ENCODE measurements at regions not wholly inside any gene's neighbourhood (a gene's known extent, or its start where the extent isn't known, plus 50 kb on each side); places are given as distances from the start of the nearest gene placed in this dataset.

- H3K4me1 Mint-ChIP-seq (ENCODE audit: low read depth) = peaks cover 17% of the 10 kb centered on the region
- ChIA-PET POLR2A (no interaction called here), CTCF (interaction anchor here (0.7 to 4.0 kb wide), 17 partner anchors 8 to 386 kb away, joined by 3 to 26 read pairs (median 4); no protein-coding TSS in a partner anchor)
- ATAC-seq (no peak), DNase-seq (no peak)
- H3K36me3 Mint-ChIP-seq (ENCODE audit: low read depth) = no peaks in the 10 kb centered on the region
- intact Hi-C loops (cut with micrococcal nuclease) = loop anchor here (10.0 kb wide), 1 partner anchor 154 kb away; no protein-coding TSS in a partner anchor
- H3K4me3 Mint-ChIP-seq = no peak overlapping the region
- no peak overlapping the region for H3K27ac Mint-ChIP-seq
- no peaks in the 10 kb centered on the region for H3K9me3 Mint-ChIP-seq
- TF ChIP-seq CTCF (IDR thresholded peaks at IDR 0.05) = no peak
- peaks cover 74% of the 10 kb centered on the region for H3K27me3 Mint-ChIP-seq
These were observed 76.7 kb upstream of the EN2 start for GRCh38 chr7:155380976-155381851.

DNA sequence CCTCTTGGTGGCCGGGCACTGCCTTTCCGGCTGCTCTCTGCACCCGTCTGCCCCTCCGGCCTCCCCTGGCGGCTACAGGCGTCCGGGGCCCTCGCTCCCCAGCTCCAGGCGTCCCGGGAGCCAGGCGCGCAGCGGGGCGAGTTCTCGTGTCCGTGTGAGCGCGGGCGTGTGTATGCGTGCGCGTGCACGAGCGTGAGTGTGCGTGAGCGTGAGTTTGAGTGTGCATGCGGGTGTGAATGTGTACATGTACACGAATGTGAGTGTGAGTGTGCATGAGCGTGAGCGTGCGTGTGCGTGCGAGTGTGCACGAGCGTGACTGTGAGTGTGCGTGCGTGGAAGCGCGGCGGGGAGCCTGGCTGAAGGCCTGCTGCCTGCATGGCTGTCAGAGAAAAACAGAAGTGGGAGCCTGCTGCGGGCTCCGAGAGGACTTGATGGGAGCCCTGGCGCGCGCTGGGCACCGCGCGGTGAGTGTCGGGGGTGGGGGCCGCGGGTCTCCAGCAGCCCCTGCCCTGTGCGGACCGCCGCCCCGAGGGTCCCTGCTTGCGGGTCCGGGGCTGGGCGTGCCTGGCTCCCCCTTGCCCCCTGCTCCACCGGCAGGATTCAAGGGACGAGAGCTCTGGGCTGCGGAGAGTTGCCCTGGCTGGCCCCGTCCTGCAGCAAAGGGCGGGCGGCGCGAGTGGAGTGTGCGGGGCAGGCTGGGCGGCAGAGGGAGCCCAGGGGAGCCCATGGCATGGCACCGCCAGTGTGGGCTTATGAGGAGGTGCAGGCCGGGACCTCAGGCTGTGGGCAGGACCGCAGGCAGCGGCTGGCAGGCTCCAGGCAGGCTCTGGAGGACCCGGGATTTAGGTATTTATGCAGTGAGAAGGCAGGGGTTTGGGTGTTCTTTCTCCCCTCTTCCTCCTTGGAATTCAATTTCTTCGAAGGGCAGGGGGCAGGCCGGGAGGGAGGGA is 75.8 kb upstream of the EN2 start:
- no peaks in the 10 kb centered on the region for H3K9me3 Mint-ChIP-seq
- DNase-seq = no peak
- no peak for ATAC-seq
- ChIA-PET POLR2A (no interaction called here), CTCF (interaction anchor here (1.3 to 4.0 kb wide), 2 partner anchors 65 to 151 kb away, joined by 4 to 26 read pairs; no protein-coding TSS in a partner anchor)
- intact Hi-C loops (cut with micrococcal nuclease) = loop anchor here (10.0 kb wide), 1 partner anchor 153 kb away; no protein-coding TSS in a partner anchor
- no peaks in the 10 kb centered on the region for H3K36me3 Mint-ChIP-seq (ENCODE audit: low read depth)
- H3K27me3 Mint-ChIP-seq = peaks cover 73% of the 10 kb centered on the region
- TF ChIP-seq CTCF (IDR thresholded peaks at IDR 0.05) = no peak
- peaks cover 17% of the 10 kb centered on the region for H3K4me1 Mint-ChIP-seq (ENCODE audit: low read depth)
- no peak overlapping the region for H3K27ac Mint-ChIP-seq
- H3K4me3 Mint-ChIP-seq = no peak overlapping the region

DNA sequence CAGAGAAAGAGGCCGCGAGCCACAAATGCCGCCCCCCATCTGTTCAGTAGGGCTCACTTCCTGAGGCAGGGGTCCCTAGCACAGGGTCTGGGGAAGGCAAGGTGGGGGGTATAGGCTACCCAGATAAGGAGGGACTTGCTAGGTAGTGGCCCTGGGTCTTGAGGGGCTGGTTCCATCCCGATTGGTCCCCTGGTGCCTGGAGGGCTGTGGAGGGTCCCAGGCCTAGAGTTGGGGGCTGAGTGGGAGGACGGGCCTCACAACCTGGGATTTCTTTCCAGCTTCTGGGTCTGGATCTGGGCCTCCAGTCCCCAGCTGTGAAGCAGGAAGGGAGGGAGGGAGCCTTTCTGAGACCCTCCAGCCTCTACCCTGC is 75.1 kb upstream of the EN2 start:
- H3K4me1 Mint-ChIP-seq (ENCODE audit: low read depth) = peaks cover 14% of the 10 kb centered on the region
- ATAC-seq = no peak
- ChIA-PET CTCF (interaction anchor here (0.9 kb wide), 1 partner anchor 456 kb away, joined by 3 read pairs; no protein-coding TSS in a partner anchor), POLR2A (no interaction called here)
- no peaks in the 10 kb centered on the region for H3K36me3 Mint-ChIP-seq (ENCODE audit: low read depth)
- H3K27me3 Mint-ChIP-seq = peaks cover 72% of the 10 kb centered on the region
- no peaks in the 10 kb centered on the region for H3K9me3 Mint-ChIP-seq
- no peak for DNase-seq
- no peak overlapping the region for H3K4me3 Mint-ChIP-seq
- no peak overlapping the region for H3K27ac Mint-ChIP-seq
- intact Hi-C loops (cut with micrococcal nuclease) = loop anchor here (10.0 kb wide), 1 partner anchor 152 kb away; no protein-coding TSS in a partner anchor
- TF ChIP-seq CTCF (IDR thresholded peaks at IDR 0.05) = no peak

- intact Hi-C loops (cut with micrococcal nuclease) = loop anchor here (10.0 kb wide), 1 partner anchor 151 kb away; no protein-coding TSS in a partner anchor
- Mint-ChIP-seq H3K4me1 (ENCODE audit: low read depth) (peaks cover 14% of the 10 kb centered on the region), H3K36me3 (ENCODE audit: low read depth) (no peaks in the 10 kb centered on the region), H3K9me3 (no peaks in the 10 kb centered on the region), H3K27ac (no peak overlapping the region), H3K27me3 (peaks cover 66% of the 10 kb centered on the region), H3K4me3 (no peak overlapping the region)
- ChIA-PET CTCF (interaction anchor here (0.9 kb wide), 1 partner anchor 457 kb away, joined by 3 read pairs; no protein-coding TSS in a partner anchor), POLR2A (no interaction called here)
- TF ChIP-seq CTCF (IDR thresholded peaks at IDR 0.05) = no peak
- ATAC-seq (no peak), DNase-seq (no peak)
These were observed 74.0 kb upstream of the EN2 start for GRCh38 chr7:155383756-155384491.

All from activated CD8-positive, alpha-beta T cell treated with anti-CD3 and anti-CD28 coated beads for 36 hours (primary cell).